Liver (tissue), 3 donors: ENCODE measurements at regions not wholly inside any gene's neighbourhood (a gene's known extent, or its start where the extent isn't known, plus 50 kb on each side); places are given as distances from the start of the nearest gene placed in this dataset.
"Not testable (repeated sequence)": the region's sequence is repeated elsewhere in the genome, so short reads cannot be mapped to it uniquely, and the experiment has no call there.

Experiments used
- CTCF ChIP-seq: fragments of 150-350 bp; IDR thresholded peaks from 2 replicates; pipeline ENCODE4 v1.5.1; 2017; ENCODE audit warnings: improper control_type of control experiment, low read depth, low read length; ENCODE audit not compliant: missing input control
- EGR1 ChIP-seq, 2 donors: IDR thresholded peaks; 2 replicates each; pipeline ENCODE4 v1.6.1; 2016 to 2018; ENCODE audit warnings: antibody characterized with exemption in 2 of 2, low read depth in 2 of 2
- RAD21 ChIP-seq, 2 donors: IDR thresholded peaks; 2 replicates each; pipeline ENCODE4 v1.6.1; 2016; ENCODE audit warnings: antibody characterized with exemption in 2 of 2, mild to moderate bottlenecking in 2 of 2
- REST ChIP-seq: IDR thresholded peaks from 2 replicates; pipeline ENCODE4 v1.6.1; 2016; ENCODE audit warnings: antibody characterized with exemption, mild to moderate bottlenecking
- TAF1 ChIP-seq: conservative IDR thresholded peaks from 2 replicates; pipeline ENCODE4 v1.6.1; 2016; ENCODE audit warnings: antibody characterized with exemption, mild to moderate bottlenecking
- YY1 ChIP-seq: IDR thresholded peaks from 2 replicates; pipeline ENCODE4 v1.6.1; 2016; ENCODE audit warnings: antibody characterized with exemption, mild to moderate bottlenecking
- donor health status: healthy.
- donor health status: healthy.

GRCh38 chr1:234808943-234809853 is 199.2 kb upstream of the IRF2BP2 start:
- not testable (repeated sequence) for TF ChIP-seq CTCF; TAF1; RAD21 (IDR thresholded peaks at IDR 0.05); YY1; EGR1 (IDR thresholded peaks at IDR 0.05; ENCODE audit: low read depth in 2 of 2); REST
